SK-N-DZ (cell line): ENCODE measurements at regions not wholly inside any gene's neighbourhood (a gene's known extent, or its start where the extent isn't known, plus 50 kb on each side); places are given as distances from the start of the nearest gene placed in this dataset.
"Not testable (repeated sequence)": the region's sequence is repeated elsewhere in the genome, so short reads cannot be mapped to it uniquely, and the experiment has no call there.

ENCODE experiments used
- DNase-seq: peaks from one replicate; pipeline ENCODE4 v3.0.0-alpha.2; 2015; ENCODE audit warnings: low spot score

DNA sequence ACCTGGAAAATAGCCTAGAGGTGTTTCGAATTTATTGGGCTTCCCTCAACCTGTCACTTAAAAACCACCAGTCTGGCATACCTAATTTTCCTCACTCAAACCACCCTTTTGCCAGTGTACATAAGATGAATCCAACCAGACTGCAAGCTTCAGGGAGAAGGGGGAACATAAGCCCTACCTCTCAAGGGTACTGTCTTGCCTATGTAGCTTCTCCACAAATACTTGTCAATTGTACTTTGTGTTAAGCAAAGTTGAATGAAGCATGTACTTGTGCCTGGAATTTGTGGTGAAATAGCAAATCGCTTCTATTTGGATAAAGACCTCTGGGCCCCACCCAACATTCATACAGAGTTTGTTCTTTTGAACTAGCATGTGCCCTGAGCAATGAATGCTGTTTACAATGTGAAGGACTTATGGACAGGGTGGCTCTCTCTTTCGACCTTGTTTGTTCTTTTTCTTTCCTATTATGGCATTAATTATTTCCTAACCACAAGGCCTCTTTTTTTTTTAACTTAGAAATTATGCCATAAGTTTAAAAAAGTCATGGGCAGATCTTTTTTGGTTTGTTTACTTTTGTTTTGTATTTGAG lies 580.2 kb downstream of the EBF1 start:
- no peak for DNase-seq

DNA sequence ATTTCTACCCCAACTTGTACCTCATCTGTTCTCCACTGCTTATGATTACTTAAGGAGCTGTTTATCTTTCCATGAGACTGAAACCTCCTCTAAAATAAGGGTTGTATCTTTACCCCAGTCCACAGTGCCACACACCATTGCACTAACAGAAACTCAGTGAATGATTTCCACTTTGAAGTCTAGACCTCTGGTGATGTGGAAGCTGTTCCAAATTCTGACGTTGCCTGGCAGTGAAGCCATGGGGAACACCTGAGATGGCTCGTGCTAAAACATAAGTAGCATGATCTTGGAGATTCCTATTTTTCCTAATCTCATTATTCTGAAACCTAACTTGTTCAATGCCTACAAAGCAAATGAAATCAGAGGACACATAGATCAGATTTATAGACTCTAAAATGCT lies 583.2 kb downstream of the EBF1 start:
- DNase-seq: no peak

DNA sequence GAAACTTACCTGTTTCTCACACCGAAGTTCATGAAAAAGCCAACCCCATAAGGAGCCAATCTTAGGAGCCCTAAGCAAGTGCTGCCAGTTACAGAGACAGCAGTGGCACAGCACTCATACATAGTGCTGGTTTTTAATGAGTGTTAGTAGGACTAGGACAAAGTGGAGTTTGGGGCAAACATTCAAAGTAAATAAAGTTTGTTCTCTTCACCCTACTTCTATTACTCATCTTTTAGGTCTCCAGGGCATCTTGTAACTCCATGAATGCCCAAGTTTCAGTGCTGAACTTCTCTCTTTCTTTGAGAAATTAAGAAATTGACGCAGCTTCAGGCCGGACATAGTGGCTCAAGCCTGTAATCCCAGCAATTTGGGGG lies 584.7 kb downstream of the EBF1 start:
- no peak for DNase-seq

DNA sequence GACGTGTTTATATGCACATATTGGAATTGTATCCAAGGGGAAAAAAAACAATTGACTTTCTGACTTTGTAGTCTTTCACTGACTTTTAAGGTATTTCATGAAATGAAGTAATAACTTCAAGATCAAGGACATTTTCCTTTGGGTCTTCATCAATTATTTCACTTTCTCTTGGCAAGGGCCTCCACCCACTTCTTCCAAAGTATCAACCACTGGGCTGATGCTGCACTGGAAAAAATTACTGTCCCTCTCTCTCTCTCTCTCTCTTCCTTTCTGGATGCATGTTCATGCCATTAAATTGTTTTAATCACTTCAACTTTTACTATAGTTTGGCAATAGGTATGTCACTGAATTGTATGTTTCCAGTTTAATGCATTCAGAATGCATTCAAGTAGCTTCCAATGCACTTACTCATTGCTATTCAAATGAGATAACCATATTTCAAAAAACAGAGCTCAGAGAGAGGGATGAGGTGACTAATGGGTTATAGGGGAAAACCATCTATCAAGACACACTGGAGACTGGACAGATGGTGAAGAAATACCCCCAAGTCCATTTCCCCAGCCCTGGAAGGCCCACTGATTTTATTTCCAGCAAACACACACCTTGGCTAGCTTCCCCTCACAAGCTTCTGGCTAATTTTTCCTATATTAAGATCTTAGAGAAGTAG lies 585.3 kb downstream of the EBF1 start:
- DNase-seq: no peak

DNA sequence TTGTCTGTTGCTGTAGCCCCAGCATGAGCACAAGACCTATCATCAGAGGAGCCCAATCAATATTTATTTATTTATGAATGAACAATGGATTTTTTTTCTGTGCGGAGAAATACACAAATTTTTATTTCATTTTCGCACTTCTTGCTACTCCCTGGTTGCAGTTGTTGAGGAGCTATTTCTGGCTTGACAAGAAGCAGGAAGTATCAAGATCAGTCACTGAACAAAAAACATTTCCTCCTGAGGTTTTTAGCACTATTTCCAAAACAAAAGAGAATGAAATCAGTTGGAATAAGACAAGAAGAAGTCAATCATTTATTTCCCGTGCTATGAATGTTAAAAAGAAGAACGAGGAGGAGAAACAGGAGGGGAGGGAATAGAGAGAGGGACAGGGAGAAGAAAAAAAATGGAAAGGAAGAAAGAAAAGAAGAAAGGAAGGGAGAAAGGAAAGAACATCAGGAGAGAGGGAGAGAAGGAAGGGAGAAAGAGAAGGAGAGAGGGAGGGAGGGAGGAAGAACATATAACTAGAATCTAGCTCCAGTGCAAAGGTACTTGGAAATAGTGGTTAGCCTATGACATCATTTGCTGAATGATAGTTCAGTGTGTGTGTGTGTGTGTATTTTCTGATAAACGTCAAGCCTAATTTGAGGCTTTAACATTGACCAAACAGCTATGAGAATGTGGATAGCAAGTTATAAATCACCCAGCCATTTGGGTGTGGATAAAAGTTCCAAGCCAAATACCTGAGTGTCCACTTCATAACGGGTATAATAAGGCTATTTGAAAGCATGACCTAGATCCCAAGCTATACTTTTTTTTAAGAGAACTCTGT lies 586.0 kb downstream of the EBF1 start:
- no peak for DNase-seq

DNA sequence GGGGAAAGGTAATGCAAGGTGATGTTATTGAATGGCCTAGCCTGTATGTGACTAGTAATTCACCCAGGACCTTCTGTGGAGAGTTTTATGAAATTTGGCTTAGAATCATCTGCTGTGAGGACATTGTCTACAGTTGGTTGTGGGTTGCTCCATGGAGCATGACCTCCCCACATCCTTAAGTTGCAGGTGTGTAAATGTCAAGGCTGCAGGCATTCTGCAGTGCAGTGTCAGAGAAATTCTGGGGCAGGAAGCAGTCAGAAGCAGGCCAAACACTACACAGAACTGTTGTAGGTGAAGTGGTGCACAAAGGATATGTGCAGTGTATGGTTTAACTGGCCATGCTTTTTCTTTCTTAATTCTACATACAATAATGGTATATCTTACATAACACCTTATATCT lies 588.3 kb downstream of the EBF1 start:
- no peak for DNase-seq

DNA sequence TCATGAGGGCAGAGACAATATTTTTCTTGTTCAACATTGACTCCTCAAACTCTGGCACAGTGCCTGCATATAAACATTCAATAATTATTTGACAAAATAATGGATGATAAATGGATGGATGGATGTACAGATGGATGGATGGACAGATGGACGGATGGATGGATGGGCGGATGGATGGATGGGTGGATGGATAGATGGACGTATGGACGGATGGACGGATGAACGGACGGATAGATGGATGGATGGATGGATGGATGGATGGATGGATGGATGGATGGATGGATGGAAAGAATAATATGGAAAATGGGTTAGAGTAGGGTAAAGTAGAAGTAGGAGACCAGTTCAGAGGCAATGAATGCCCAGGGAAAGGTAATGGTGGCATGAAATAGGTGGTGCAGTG lies 589.2 kb downstream of the EBF1 start:
- no peak for DNase-seq

DNA sequence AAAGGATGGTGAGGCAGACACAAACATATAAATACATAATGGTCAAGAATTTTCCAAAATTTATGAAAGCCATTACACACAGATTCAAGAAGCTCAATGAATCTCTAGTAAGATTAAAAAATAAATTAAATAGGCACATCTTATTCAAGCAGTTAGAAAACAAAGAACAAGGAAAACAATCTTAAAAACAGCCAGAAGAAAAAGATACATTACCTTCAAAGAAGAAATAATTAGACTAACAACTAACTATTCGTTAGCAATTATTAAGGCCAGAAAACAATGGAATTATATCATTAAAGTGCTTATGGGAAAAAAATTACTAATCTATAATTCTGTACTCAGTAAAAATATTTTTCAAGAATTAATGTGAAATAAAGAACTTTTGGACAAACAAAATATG lies 593.1 kb downstream of the EBF1 start:
- DNase-seq: no peak

DNA sequence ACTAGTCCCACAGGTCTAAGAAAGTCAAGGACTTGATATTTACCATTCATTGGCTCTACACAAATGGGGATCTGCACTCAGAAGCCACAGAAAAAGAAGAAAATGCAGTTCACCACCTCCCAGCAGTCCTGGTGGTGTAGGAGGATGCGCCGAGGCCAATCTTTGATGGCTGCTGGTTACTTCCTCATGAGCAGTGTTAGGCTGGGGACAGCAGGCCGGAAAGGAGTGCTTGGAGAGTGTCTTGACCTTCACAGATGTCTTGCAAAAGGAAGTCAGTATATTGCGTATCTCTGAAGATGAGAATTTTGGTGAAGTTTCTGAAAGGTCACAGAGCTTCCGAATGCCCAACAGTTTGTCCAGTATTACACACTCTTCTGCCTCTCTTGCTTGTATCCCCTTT lies 597.0 kb downstream of the EBF1 start:
- DNase-seq: no peak

DNA sequence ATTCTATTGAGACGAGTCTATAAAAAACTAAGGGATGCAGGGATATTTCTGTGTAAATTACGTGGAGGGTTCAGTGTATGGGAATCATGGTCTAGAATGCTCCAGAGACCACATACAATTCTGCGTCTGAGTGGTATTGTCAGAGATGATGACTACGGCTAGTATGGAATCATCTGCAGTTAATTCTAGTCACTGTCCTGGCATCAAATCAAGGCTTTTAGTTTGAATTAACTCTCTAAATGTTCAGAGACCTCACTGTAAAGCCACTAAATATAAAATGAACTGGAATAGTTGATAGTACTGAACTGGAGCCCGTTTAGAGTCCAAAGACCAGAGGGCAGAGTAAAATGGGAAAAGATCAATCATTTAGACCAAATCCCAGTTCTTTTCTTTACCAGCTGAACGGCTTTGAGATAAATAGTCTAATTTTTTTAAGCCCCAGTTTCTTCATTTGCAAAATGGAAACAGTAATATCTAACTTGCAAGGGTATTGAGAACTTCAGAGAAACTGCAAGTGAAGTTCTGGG lies 599.8 kb downstream of the EBF1 start:
- no peak for DNase-seq

DNA sequence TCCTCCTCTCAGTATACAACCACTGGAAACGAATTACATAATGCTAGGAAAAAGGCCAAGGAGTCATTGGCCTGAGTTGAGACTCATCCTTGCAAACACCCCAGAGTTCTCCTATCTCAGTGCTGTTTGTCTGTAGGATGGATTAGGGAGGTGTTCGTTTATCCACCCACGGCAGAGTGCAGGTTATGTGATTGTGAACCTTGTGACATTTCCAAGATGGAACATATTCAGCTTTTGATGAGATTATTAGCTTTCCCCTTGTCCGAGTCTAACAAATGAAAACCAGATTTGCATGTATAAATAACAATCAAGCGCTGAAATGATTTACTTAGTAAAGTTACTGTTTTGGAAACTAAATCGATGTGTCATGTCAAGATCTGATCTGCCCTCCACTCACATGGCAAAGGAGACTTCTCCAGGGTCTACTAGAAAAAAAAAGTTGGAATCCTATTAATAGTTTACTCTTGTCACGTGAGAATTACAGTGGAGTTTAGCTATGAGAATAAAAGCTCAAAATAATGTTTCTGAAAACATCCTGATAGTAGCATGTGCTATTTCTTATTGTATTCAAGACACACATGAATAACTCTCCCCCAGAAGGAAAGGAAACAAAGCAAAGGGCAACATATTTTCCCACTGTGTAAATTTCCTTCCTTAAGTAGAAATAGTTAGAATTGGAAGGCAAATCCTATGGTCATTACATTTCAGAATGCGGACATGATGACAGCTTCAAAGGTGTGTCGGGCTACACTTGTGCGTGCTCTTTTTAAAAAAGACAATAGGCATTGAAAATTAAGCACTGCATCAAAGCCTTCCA lies 600.4 kb downstream of the EBF1 start:
- no peak for DNase-seq

DNA sequence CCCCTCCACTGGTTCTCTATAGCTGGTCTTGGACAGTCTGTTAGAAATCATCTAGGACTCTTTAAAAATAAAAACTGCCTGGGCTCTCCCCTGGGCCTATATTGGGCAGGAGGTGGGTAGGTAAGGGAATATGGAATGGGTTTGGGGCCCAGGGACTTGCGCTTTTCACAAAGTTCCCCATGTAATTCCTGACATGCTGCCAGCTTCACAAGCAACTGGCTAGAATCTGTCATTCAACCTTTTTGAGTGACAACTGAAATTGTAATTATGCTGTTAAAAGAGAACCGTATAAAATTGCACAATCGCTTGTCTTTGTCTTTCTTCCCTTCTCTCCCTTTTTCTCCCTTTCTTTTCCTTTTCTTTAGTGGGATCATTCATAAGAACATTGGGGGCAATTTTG lies 603.1 kb downstream of the EBF1 start:
- DNase-seq: no peak

DNA sequence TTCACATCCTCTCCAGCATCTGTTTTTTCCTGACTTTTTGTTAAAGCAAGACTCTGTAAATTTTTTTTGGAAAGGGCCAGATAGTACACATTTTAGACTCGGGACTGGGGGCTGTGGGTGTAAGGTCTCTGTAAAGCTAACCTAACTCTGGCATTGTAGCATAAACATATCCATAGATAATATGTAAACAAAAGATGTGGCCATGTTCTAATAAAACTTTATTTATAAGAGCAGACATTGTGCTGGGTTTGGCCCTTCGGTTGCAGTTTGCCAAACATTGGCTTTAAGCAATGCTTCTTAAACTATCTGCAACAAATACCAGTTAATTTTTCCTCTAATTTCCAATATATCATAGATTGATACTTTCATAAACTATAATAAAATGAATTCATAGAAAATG lies 605.2 kb downstream of the EBF1 start:
- no peak for DNase-seq

DNA sequence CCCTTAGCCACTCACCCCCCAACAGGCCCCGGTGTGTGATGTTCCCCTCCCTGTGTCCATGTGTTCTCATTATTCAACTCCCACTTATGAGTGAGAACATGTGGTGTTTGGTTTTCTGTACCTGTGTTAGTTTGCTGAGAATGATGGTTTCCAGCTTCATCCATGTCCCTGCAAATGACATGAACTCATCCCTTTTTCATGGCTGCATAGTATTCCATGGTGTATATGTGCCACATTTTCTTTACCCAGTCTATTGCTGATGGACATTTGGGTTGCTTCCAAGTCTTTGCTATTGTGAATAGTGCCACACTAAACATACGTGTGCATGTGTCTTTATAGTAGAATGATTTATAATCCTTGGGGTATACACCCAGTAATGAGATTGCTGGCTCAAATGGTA lies 605.7 kb downstream of the EBF1 start:
- DNase-seq: not testable (repeated sequence)

DNA sequence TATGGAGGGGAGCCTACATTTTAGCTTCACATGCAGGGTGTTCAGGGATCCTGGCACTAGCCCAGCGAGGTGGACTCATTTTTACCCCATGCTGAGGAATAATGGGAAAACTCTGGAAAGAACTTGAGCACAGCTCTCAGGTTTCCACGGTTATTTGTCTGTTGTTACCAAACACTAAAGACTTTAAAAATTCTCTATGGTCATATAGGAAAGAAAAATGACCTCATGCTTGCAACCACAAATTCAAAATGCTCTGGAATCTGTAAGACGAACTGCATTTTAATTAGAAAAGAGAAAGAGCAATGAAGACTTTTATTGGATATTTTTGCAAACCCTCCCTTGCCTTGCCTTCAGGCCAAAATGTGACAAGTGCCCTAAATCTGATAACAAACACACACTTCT lies 606.9 kb downstream of the EBF1 start:
- no peak for DNase-seq

DNA sequence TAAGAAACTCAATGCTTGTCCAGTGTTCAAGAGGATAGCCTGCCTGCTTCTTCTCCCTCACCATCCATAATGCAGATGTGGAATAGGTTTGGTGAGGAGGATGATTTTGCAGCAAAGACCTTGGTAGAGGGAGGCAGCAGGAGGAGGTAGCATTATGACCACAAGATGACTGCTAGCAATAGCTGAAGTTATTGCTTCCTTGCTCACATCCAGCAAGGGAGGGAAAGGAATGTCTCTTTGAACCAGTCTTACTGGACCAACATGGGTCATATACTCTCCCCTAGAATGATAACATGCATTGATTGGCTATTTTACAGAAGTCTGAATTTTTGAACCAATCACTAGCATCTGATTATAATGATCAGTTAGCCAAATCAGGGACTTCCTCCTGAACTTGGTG lies 607.6 kb downstream of the EBF1 start:
- no peak for DNase-seq

DNA sequence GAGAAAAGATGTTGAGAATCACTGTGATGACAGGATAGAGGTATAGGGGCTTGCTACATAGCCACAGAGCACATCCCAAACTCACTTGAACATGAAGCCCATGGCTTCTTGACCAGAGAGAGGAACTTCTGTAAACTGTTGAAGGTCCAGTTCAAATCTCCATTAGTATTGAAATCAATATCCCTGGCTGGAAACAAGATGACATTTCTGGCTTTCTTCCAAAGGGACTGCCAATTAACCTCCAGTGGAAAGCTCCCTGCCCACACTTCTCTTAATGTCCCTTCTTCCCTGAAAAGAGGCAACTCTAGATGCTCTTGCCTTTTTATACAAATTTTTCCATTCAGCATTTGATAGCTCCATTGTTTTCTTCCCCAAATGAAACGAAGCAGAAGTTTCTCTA lies 612.1 kb downstream of the EBF1 start:
- DNase-seq: no peak

DNA sequence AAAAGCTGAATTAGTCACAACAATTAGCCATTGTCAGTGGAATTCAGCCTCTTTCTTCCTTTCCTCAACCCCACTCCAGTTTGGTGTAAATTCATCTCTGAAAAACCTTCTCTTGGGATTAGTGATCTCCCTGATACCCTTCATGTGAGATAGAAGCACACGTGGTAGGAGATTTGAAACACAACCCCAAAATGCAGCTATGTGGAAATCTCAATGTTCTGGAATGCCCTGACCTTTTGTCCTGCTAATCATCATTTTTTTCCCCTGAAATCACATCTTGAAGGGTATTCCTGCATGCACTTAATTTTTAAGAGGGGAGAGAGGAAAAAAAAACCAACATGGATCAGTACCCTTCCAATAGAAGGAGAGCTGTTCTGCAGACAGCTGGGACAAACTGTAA lies 612.6 kb downstream of the EBF1 start:
- no peak for DNase-seq

DNA sequence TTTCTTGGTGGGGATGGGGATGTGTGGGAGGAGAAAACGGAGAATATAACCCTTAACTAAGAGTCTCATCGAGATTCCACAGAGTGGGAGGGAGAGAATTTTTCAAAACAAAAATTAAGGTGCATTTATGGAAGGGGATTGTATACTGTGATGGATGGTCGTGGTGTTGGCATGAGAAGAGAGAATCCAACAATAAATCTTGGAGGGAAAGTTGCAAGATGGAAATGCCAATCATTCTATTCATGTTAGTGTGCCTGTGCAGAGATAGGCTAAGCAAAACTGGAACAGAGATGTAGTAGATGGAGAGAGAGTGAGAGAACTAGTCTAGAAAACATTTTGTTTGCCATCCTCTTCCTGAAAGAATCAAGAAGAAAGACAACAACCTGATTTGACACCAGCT lies 613.1 kb downstream of the EBF1 start:
- no peak for DNase-seq

DNA sequence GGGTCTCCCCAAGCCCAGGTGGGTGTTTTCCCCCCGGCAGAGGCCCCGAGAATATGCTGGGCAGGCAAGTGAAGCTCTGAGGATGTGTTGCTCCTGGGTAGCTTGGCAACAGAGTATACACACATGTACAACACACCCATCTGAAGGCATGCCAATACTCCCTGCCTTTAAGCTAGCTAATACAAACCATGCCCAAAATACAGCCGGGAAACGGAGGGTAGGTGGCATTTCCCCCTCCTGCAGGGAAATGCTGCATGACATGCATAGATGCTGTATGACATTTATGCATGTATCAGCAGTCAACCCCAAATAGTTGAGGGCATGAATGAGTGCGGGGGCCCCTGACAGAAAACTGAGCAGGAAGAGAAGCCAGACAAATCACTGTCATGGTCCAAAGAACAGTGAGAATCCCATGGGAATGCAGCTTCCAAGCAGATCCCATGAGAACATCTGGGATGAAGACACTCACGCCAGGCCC lies 614.1 kb downstream of the EBF1 start:
- DNase-seq: no peak

DNA sequence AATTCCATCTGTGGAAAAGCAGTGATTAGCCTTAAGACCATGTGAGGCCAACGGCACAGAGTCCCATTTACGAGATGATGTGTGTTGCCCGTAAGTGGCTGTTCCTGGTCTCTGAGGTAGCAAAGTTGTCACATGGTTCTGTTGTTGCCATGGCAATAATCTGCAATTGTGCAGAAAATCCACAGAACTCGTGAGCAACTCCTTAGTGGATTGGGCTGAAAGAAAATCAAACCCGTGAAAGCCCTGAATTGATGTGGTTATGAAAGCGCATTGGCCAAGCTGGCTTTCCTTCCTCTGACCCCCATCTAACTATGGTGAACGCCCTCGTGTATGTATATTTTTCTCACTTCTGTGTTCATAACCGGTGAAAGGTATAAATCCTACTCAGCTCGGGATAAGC lies 614.7 kb downstream of the EBF1 start:
- no peak for DNase-seq

DNA sequence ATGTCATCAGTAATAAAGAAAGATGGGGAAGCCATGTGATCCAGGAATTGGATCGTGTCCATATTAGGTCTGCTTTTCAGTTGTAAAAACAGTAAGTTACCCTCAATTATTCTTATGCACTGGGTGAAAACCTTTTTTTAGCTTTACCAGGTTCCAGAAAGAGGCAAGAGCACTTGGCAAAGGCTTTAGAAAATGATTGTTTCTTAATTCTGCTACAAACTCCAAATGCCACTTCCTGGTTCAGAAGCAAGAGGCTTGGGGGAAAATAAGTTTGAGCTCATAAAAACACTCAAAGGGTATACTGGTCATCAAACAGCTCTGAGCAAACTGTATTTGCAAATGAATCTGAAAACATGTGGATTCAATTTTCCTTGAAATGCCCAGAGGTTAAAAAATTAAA lies 615.6 kb downstream of the EBF1 start:
- DNase-seq: no peak
